Epidermal melanocyte (primary cell): ENCODE measurements at regions not wholly inside any gene's neighbourhood (a gene's known extent, or its start where the extent isn't known, plus 50 kb on each side); places are given as distances from the start of the nearest gene placed in this dataset.

Source experiments
- DNase-seq: peaks from one replicate; pipeline ENCODE4 v3.0.0; 2011; ENCODE audit warnings: low spot score; ENCODE audit not compliant: insufficient read length

- DNase-seq = no peak
These were observed 608.0 kb downstream of the TLL1 start for GRCh38 chr4:166481055-166481454.

GRCh38 chr4:166481739-166482138 is 608.7 kb downstream of the TLL1 start:
- DNase-seq = no peak

- no peak for DNase-seq
These were observed 609.7 kb downstream of the TLL1 start for GRCh38 chr4:166482758-166483157.

GRCh38 chr4:166491635-166492034 is 618.6 kb downstream of the TLL1 start:
- no peak for DNase-seq

GRCh38 chr4:166493924-166494345 is 620.9 kb downstream of the TLL1 start:
- DNase-seq = no peak

- DNase-seq = no peak
These were observed 625.5 kb downstream of the TLL1 start for GRCh38 chr4:166498546-166498945.

GRCh38 chr4:166499820-166500219 is 626.8 kb downstream of the TLL1 start:
- no peak for DNase-seq

- no peak for DNase-seq
These were observed 628.9 kb downstream of the TLL1 start for GRCh38 chr4:166501941-166502382.

GRCh38 chr4:166502660-166503059 is 629.6 kb downstream of the TLL1 start:
- no peak for DNase-seq

GRCh38 chr4:166506051-166506450 is 633.0 kb downstream of the TLL1 start:
- DNase-seq = no peak

- DNase-seq = no peak
These were observed 639.2 kb downstream of the TLL1 start for GRCh38 chr4:166512267-166512666.

- no peak for DNase-seq
These were observed 645.3 kb downstream of the TLL1 start for GRCh38 chr4:166518315-166518714.

GRCh38 chr4:166518776-166519175 is 645.7 kb downstream of the TLL1 start:
- no peak for DNase-seq

- DNase-seq = no peak
These were observed 646.7 kb downstream of the TLL1 start for GRCh38 chr4:166519774-166520173.

- no peak for DNase-seq
These were observed 654.5 kb downstream of the TLL1 start for GRCh38 chr4:166527500-166527899.

- DNase-seq = no peak
These were observed 658.7 kb downstream of the TLL1 start for GRCh38 chr4:166531703-166532102.

- DNase-seq = no peak
These were observed 662.8 kb downstream of the TLL1 start for GRCh38 chr4:166535865-166536264.

GRCh38 chr4:166538491-166539005 is 665.5 kb downstream of the TLL1 start:
- no peak for DNase-seq

- no peak for DNase-seq
These were observed 673.0 kb downstream of the TLL1 start for GRCh38 chr4:166546009-166546408.

- no peak for DNase-seq
These were observed 656.7 kb downstream of the SPOCK3 start for GRCh38 chr4:166577639-166578038.

- DNase-seq = no peak
These were observed 648.8 kb downstream of the SPOCK3 start for GRCh38 chr4:166585491-166585890.

GRCh38 chr4:166594326-166594946 is 639.9 kb downstream of the SPOCK3 start:
- no peak for DNase-seq

- DNase-seq = no peak
These were observed 634.0 kb downstream of the SPOCK3 start for GRCh38 chr4:166600264-166600663.
